K562 (cell line): ENCODE measurements at regions not wholly inside any gene's neighbourhood (a gene's known extent, or its start where the extent isn't known, plus 50 kb on each side); places are given as distances from the start of the nearest gene placed in this dataset.

ENCODE experiments used
- ATAC-seq: fragments of 200-7000 bp; cut with Tn5 transposase; 3 replicates; pipeline ENCODE4 v1.9.1; 2020; ENCODE audit warnings: moderate library complexity
- BruUV-seq: library from RNA; stranded (reverse); fragments of 400-500 nt; replicated peaks from 2 replicates; lab custom pipeline; 2021; lab: Mats Ljungman, UMichigan
- CTCF ChIA-PET: fragments of 300-600 bp; formaldehyde crosslinking; extraction: SDS; loops from one replicate; lab custom pipeline; 2021; ENCODE audit warnings: low intra/inter-chr PET ratio; lab: Yijun Ruan, JAX
- POLR2A ChIA-PET: fragments of 300-600, 350-650 bp; sonication (Branson Sonifier 250); formaldehyde crosslinking; extraction: SDS; loops from one replicate; lab custom pipeline; 2021; ENCODE audit warnings: antibody characterized with exemption, inconsistent platforms; lab: Yijun Ruan, JAX
- DNase-seq, 4 experiments: peaks; one replicate each; pipeline versions ENCODE4 v3.0.0 to v3.0.0-alpha.2; 2011 to 2018; ENCODE audit warnings: low spot score in 3 of 4, mixed read lengths in 3 of 4; ENCODE audit errors: extremely low read depth in 1 of 4
- FAIRE-seq: peaks from 2 replicates; lab custom pipeline; 2011; peaks lifted over from hg19 to GRCh38; lab: Jason Lieb, UNC
- H2AFZ ChIP-seq: 2 replicates; pipeline ENCODE4 v1.6.0; 2011; ENCODE audit warnings: low read depth, low read length, control low read depth, inconsistent platforms
- H3K27ac ChIP-seq: fragments of 200-600 bp; 3 replicates; pipeline ENCODE4 v1.8.0; 2011; ENCODE audit warnings: low read depth, mild to moderate bottlenecking, control low read depth, inconsistent platforms, low read length, moderate library complexity, mixed read lengths; ENCODE audit errors: extremely low read depth
- H3K27me3 ChIP-seq, 2 experiments: fragments of 300-600 bp in 1 of 2; 2 replicates in 1 of 2; 3 replicates in 1 of 2; pipeline versions ENCODE4 v1.6.0 to v1.8.0; 2011; ENCODE audit warnings: inconsistent platforms in 2 of 2, low read length in 2 of 2, mild to moderate bottlenecking in 1 of 2, mixed read lengths in 1 of 2, moderate library complexity in 1 of 2; ENCODE audit not compliant: control insufficient read depth in 2 of 2, insufficient read depth in 2 of 2
- H3K36me3 ChIP-seq: fragments of 300-600 bp; 3 replicates; pipeline ENCODE4 v1.8.0; 2011; ENCODE audit warnings: mild to moderate bottlenecking, low read length, inconsistent platforms; ENCODE audit not compliant: control insufficient read depth, insufficient read depth
- H3K4me1 ChIP-seq, 2 experiments: fragments of 200-600 bp in 1 of 2; replicated peaks in 1 of 2; 2 replicates in 1 of 2; 3 replicates in 1 of 2; pipeline versions ENCODE4 v1.5.1 to v1.8.0; 2011; ENCODE audit warnings: inconsistent platforms in 2 of 2, low read length in 2 of 2, mild to moderate bottlenecking in 1 of 2, mixed read lengths in 1 of 2, moderate library complexity in 1 of 2; ENCODE audit not compliant: control insufficient read depth in 2 of 2, insufficient read depth in 2 of 2
- H3K4me2 ChIP-seq: 2 replicates; pipeline ENCODE4 v1.6.1; 2011; ENCODE audit warnings: low read length, control low read depth, inconsistent platforms, mixed read lengths; ENCODE audit not compliant: insufficient read depth
- H3K4me3 ChIP-seq: fragments of 200-600 bp; sonication (generic), shearing (Covaris generic); 2 replicates; pipeline ENCODE4 v1.5.1; 2016; ENCODE audit warnings: control low read depth, inconsistent platforms
- H3K79me2 ChIP-seq: fragments of 200-600 bp; 3 replicates; pipeline ENCODE4 v1.8.0; 2011; ENCODE audit warnings: low read length, inconsistent platforms; ENCODE audit not compliant: control insufficient read depth, insufficient read depth
- H3K9ac ChIP-seq, 2 experiments: 2 replicates each; pipeline versions ENCODE4 v1.6.0 to v1.6.1; 2011; ENCODE audit warnings: low read depth in 2 of 2, low read length in 2 of 2, control low read depth in 1 of 2, inconsistent platforms in 1 of 2, mild to moderate bottlenecking in 1 of 2, mixed read lengths in 1 of 2; ENCODE audit not compliant: insufficient read depth in 1 of 2
- H3K9me1 ChIP-seq: one replicate; pipeline ENCODE4 v1.6.0; 2011; ENCODE audit warnings: inconsistent platforms, mild to moderate bottlenecking, low read length, moderate library complexity; ENCODE audit not compliant: control insufficient read depth, insufficient read depth
- H3K9me3 ChIP-seq: replicated peaks from 2 replicates; pipeline ENCODE4 v1.5.1; 2011; ENCODE audit warnings: low read depth, low read length, inconsistent platforms; ENCODE audit not compliant: control insufficient read depth, insufficient read depth
- H4K20me1 ChIP-seq: replicated peaks from 2 replicates; pipeline ENCODE4 v1.6.1; 2011; ENCODE audit warnings: low read length, inconsistent platforms, mixed read lengths; ENCODE audit not compliant: control insufficient read depth, insufficient read depth
- FOXJ2 ChIP-seq: fragments of 200-800 bp; sonication (Bioruptor generic); IDR thresholded peaks from 2 replicates; pipeline ENCODE4 v1.6.1; 2016; ENCODE audit warnings: missing genetic modification characterization, missing compliant biosample characterization
- GTF2F1 ChIP-seq: IDR thresholded peaks from 2 replicates; pipeline ENCODE4 v1.6.1; 2011; ENCODE audit warnings: low read depth, low read length, improper control_type of control experiment
- HDGF ChIP-seq: fragments of 450-650 bp; IDR thresholded peaks from 2 replicates; pipeline ENCODE4 v1.6.1; 2016
- ID3 ChIP-seq, 2 experiments: fragments of 250-450 bp in 1 of 2; fragments of 450-650 bp in 1 of 2; sonication (Bioruptor Pico) in 1 of 2; IDR thresholded peaks; 2 replicates each; pipeline versions ENCODE4 v1.6.1 to v1.8.0; 2016 to 2021; ENCODE audit warnings: mild to moderate bottlenecking in 2 of 2, moderate library complexity in 2 of 2, missing compliant biosample characterization in 1 of 2, missing genetic modification characterization in 1 of 2
- RNF219 ChIP-seq: fragments of 250-450 bp; sonication (Bioruptor Pico); IDR thresholded peaks from 2 replicates; pipeline ENCODE4 v1.5.0; 2022; ENCODE audit warnings: mild to moderate bottlenecking
- WGBS: fragments of 100-300 bp; shearing (Covaris generic); methylation state at CpG from one replicate; pipeline ENCODE4 v1.1.6; 2016; ENCODE audit warnings: low coverage, mixed read lengths; ENCODE audit not compliant: insufficient coverage; ENCODE audit errors: missing lambda C conversion rate; 5-methylcytosine and 5-hydroxymethylcytosine counted together
- in situ Hi-C: fragments of 300-500 bp; cut with MboI; formaldehyde crosslinking; loops from 4 replicates; pipeline ENCODE4 v1.15.0; 2018; ENCODE audit warnings: inconsistent platforms, mixed read lengths
- intact Hi-C: fragments of 100-400 bp; cut with micrococcal nuclease; formaldehyde crosslinking; loops from 2 replicates; pipeline ENCODE4 v1.14.2; 2022

- TF ChIP-seq ID3 (CRISPR knock-in tag; IDR thresholded peaks at IDR 0.05) (no peak), ID3 (tag; IDR thresholded peaks at IDR 0.05) (no peak)
- TF ChIP-seq, all 486 proteins: peak for 0
Observed at GRCh38 chr1:187267827-187268226, 439.1 kb downstream of the PLA2G4A start (continued).

- intact Hi-C loops, result no loop called here
- CTCF ChIA-PET, result no interaction called here
- Histone ChIP-seq H3K79me2 (no peaks in the 10 kb centered on the region), H3K9ac (no peak overlapping the region), H3K36me3 (no peaks in the 10 kb centered on the region), H3K4me2 (no peak overlapping the region), H3K27me3 (no peaks in the 10 kb centered on the region), H3K4me1 (no peaks in the 10 kb centered on the region), H3K4me3 (no peak overlapping the region)
- FAIRE-seq (no peak), DNase-seq (no peak), ATAC-seq (no peak)
- in situ Hi-C loops, result no loop called here
- no TSS peak for BruUV-seq
- TF ChIP-seq HDGF (no peak), FOXJ2 (tag) (no peak), GTF2F1 (no peak), RNF219 (CRISPR knock-in tag) (no peak)
- TF ChIP-seq, all 486 proteins: peak for 0
- Histone ChIP-seq H4K20me1 (no peaks in the 10 kb centered on the region), H3K9me1 (no peaks in the 10 kb centered on the region), H2AFZ (no peak overlapping the region), H3K9me3 (no peaks in the 10 kb centered on the region; the same call in 1 of the 2 replicates), H3K27ac (no peak overlapping the region)
- 0% methylated on average over 5 of the region's 5 CpGs for WGBS
- POLR2A ChIA-PET, result no interaction called here
Observed at GRCh38 chr1:187270256-187270655, 441.5 kb downstream of the PLA2G4A start.
